Mucosa of descending colon (tissue), 3 donors: ENCODE measurements at regions not wholly inside any gene's neighbourhood (a gene's known extent, or its start where the extent isn't known, plus 50 kb on each side); places are given as distances from the start of the nearest gene placed in this dataset.

ENCODE experiments used
- ATAC-seq: fragments of 200-7000 bp; cut with Tn5 transposase; one replicate; pipeline ENCODE4 v1.9.1; 2020; ENCODE audit warnings: mild to moderate bottlenecking, moderate library complexity
- DNase-seq, 3 donors: peaks; one replicate each; pipeline ENCODE4 v3.0.0-alpha.2; 2020
- H3K36me3 ChIP-seq: fragments of 200-600 bp; one replicate; pipeline ENCODE4 v1.8.0; 2021; ENCODE audit warnings: low read depth, mild to moderate bottlenecking
- H3K4me1 ChIP-seq: fragments of 200-600 bp; one replicate; pipeline ENCODE4 v1.8.0; 2021; ENCODE audit warnings: low read depth, mild to moderate bottlenecking
- H3K4me3 ChIP-seq: fragments of 200-600 bp; one replicate; pipeline ENCODE4 v1.8.0; 2021; ENCODE audit warnings: mild to moderate bottlenecking
- H3K9me3 ChIP-seq: fragments of 200-600 bp; one replicate; pipeline ENCODE4 v1.8.0; 2021; ENCODE audit warnings: mild to moderate bottlenecking
- intact Hi-C, 2 donors: fragments of 100-400 bp; cut with DNase I in 1 of 2; cut with micrococcal nuclease in 1 of 2; formaldehyde crosslinking; loops; one replicate each; pipeline versions ENCODE4 v1.11.0 to v1.11.1; 2022; cut with DNase I, micrococcal nuclease
- TF ChIP-seq, protein P1 (sequence below): fragments of 200-600 bp; IDR thresholded peaks from one replicate; pipeline ENCODE4 v1.8.0; 2022; ENCODE audit warnings: antibody characterized with exemption, mild to moderate bottlenecking
- donor health status: DM: no; HTN: no; CAD: no; lungs with moderate emphysema.
- donor health status: DM: no; HTN: no; CAD: no.
- donor health status: DM: no; HTN: yes; CAD: no.

DNA sequence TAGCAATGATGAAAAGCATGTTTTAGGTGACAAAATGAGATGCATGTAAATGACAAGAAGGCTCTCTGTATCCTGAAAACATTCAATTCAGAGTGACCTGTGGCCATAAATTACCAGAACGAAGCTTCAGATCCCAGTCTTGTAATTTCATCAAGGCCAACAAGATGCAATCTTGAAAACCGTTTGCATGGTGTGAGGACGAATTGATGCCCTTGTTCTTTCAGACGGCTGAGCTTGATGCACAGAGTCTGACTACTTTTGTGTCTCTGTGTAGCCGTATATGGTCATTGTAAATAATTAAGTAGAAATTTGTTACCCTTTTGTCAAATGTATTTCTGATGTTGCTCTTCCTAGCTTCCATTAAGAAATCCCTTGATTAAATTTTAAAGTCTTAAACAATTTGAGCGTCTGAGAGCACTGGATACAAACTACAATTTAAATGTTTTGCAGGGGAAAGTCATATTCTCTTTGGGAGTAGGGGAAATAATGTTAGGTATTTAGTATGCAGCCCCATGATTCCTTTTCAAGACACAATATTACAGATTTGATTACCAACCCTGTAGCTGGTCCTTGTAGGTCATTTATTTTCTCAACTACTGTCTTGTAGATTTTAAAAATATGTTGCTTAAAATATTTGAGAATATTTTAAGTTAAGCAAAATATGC is 125.8 kb upstream of the PCDH9 start:
- Histone ChIP-seq H3K4me3 (no peak overlapping the region), H3K4me1 (no peaks in the 10 kb centered on the region), H3K36me3 (no peaks in the 10 kb centered on the region), H3K9me3 (no peaks in the 10 kb centered on the region)
- no peak for DNase-seq
- TF ChIP-seq, protein P1, sequence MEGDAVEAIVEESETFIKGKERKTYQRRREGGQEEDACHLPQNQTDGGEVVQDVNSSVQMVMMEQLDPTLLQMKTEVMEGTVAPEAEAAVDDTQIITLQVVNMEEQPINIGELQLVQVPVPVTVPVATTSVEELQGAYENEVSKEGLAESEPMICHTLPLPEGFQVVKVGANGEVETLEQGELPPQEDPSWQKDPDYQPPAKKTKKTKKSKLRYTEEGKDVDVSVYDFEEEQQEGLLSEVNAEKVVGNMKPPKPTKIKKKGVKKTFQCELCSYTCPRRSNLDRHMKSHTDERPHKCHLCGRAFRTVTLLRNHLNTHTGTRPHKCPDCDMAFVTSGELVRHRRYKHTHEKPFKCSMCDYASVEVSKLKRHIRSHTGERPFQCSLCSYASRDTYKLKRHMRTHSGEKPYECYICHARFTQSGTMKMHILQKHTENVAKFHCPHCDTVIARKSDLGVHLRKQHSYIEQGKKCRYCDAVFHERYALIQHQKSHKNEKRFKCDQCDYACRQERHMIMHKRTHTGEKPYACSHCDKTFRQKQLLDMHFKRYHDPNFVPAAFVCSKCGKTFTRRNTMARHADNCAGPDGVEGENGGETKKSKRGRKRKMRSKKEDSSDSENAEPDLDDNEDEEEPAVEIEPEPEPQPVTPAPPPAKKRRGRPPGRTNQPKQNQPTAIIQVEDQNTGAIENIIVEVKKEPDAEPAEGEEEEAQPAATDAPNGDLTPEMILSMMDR: no peak
- intact Hi-C loops: no loop called here
- ATAC-seq: no peak

DNA sequence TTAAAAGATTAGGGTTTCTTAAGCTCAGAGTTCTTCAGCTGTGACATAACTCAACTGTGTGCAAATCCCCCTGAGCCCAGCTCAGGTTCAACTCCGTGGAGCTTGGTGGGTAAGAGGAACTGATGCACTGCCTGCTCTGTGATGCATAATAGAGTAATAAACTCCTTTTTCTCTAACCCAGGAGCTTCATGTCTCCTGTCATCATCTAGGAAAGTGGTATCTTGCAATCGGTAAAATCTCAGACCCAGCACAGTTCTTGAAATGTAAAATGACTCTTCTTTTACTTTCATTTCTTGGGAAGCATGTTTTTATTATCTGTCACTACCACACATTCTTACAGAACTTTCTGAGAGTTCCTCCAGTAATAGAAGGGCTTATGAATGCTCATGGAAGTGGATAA is 123.8 kb upstream of the PCDH9 start:
- no peaks in the 10 kb centered on the region for H3K36me3 ChIP-seq
- H3K9me3 ChIP-seq: no peaks in the 10 kb centered on the region
- intact Hi-C loops: no loop called here
- no peak for DNase-seq
- no peak for ATAC-seq
- H3K4me1 ChIP-seq: no peaks in the 10 kb centered on the region
- no peak overlapping the region for H3K4me3 ChIP-seq
- TF ChIP-seq, protein P1: no peak

DNA sequence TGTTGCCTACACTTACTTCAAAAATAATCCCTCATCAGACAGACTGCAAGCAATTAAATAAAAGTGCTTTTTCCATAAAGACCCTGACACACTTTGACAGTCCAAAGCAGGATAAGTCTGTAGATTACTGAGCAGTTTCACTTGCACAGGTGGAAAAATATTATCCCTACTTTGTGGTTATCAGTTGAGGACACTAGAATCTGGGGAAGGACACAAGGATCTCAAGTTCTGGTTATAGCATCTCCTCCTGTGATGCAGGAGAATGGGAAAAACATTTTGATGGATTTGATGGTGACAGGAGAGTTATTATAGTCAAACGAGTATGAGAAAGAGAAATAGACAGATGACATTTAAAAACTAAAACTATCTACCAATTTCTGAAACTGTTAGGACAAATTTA is 122.9 kb upstream of the PCDH9 start:
- Histone ChIP-seq H3K4me3 (no peak overlapping the region), H3K36me3 (no peaks in the 10 kb centered on the region), H3K9me3 (no peaks in the 10 kb centered on the region), H3K4me1 (no peaks in the 10 kb centered on the region)
- DNase-seq (no peak), ATAC-seq (no peak)
- intact Hi-C loops: no loop called here
- TF ChIP-seq, protein P1: no peak

DNA sequence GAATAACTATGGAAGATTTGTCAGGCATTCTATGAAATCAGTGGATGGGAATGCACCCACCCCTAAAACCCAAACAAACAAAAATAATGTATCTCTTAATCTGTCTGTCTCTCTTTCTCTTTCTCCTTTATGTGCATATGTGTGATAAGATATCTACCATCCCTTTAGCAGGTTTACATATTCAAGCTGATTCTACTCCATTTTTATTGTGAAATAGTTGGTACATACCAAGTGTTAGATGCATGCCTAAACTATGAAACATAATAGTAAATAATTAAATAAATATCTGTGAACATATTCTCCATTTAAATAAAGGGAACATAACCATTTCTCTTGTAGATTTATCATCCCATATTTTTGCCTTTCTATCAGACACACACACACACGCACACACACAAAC is 121.8 kb upstream of the PCDH9 start:
- no peak for DNase-seq
- intact Hi-C loops: no loop called here

DNA sequence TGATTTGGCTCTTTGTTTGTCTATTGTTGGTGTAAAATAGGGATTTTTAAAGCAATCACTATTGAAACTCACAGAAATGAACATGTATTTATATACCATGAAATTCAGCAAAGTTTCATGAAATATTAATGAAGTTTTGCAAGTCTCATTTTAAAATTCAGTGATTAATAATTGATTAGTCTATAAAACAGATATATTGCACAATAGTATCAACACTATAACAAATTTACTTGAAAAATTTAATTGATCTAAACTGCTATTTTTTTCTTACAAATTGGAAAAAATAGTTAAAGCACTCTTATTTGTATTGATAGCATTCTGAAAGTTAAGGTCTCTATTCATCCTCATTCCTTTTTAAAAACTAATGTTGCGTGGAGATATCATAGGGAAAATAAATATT is 121.0 kb upstream of the PCDH9 start:
- no peaks in the 10 kb centered on the region for H3K4me1 ChIP-seq
- H3K9me3 ChIP-seq: no peaks in the 10 kb centered on the region
- intact Hi-C loops: no loop called here
- H3K4me3 ChIP-seq: no peak overlapping the region
- no peak for ATAC-seq
- no peaks in the 10 kb centered on the region for H3K36me3 ChIP-seq
- DNase-seq: no peak
- TF ChIP-seq, protein P1: no peak

More for the DNA sequence above, 121.8 kb upstream of the PCDH9 start:
- ATAC-seq: no peak
- H3K36me3 ChIP-seq: no peaks in the 10 kb centered on the region
- TF ChIP-seq, protein P1: no peak
- H3K4me1 ChIP-seq: no peaks in the 10 kb centered on the region
- no peak overlapping the region for H3K4me3 ChIP-seq
- no peaks in the 10 kb centered on the region for H3K9me3 ChIP-seq

DNA sequence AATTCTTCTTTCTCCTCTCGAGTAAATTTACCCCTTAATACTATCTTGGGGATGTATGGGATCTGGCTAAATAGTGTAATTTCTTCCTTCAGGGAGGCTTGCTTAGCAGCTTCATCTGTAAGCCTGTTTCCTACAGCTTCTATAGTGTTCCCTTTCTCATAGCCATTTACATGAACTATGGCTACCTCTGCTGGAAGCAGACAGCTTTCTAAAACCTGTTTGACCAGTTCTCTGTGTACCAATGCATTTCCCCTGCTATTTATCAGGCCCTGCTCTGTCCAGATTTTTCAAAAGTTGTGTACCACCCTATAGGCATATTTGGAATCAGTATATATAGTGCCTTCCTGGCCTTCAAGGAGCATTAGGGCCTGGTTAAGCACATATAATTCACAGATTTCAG is 113.6 kb upstream of the PCDH9 start:
- H3K4me1 ChIP-seq: no peaks in the 10 kb centered on the region
- TF ChIP-seq, protein P1: no peak
- no peaks in the 10 kb centered on the region for H3K9me3 ChIP-seq
- ATAC-seq (no peak), DNase-seq (no peak)
- no peaks in the 10 kb centered on the region for H3K36me3 ChIP-seq
- H3K4me3 ChIP-seq: no peak overlapping the region
- intact Hi-C loops: no loop called here
